GM19467 (cell line): ENCODE measurements at regions not wholly inside any gene's neighbourhood (a gene's known extent, or its start where the extent isn't known, plus 50 kb on each side); places are given as distances from the start of the nearest gene placed in this dataset.

Experiments
- ATAC-seq: cut with Tn5 transposase; IDR thresholded peaks from one replicate; pipeline ENCODE4 v1.9.1; 2021; ENCODE audit warnings: mild to moderate bottlenecking, moderate library complexity; ENCODE audit not compliant: unreplicated experiment

DNA sequence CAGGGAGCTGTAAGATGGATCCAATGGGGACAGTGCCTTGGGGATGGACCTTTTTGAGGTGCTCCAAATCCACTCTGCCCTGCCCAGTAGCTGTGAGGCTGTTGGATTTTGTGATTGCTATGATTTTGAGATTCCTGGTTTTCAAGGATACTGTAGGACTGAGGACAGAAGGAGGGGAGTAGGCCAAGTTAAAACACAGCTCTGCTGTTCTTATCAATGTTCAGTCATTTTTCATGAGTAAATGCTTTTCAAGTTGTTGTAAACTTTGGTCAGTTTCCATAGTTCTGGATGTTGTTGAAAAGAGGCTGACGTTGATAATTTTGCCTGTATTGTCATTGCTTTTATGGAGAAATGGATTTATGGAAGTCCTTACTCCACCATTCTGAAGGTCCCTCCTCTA lies 361.2 kb downstream of the ZNF516 start:
- ATAC-seq = no peak

DNA sequence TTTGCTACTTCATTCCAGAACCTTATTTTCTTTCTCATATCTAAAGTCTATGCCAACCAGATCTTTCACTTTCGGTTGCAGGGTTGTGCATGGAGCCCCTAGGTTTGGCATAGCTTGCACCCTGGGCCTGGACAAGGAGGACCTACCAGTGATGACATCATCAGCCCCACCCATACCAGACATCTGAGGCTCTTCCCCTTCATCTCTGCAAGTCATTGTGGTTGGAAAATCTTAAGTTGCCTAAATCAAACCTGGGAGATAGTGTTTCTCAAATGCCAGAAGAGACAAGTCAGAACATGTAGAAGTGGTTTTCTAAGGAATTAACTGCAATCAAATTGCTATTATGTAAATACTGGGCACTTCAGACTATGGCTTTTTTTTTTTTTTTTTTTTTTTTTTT lies 363.3 kb downstream of the ZNF516 start:
- ATAC-seq = no peak

DNA sequence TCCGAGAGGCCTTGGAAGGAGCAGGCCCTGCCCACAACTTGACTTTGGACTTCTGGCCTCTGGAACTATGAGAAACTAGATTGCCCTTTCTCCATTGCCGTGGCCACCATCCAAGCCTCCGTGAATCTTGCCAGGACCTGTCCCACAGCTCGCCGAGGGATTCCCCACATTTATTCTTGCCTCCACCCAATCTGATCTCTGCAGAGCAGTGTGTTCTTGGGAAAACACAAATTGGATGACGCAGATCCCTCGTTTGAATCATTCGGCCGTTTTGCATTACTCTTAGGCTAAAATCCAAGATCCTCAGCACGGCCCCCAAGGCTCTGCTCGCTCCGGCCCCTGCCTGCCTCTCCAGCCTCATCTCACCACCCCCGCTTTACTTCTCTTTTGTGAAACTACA lies 364.2 kb downstream of the ZNF516 start:
- ATAC-seq = no peak

DNA sequence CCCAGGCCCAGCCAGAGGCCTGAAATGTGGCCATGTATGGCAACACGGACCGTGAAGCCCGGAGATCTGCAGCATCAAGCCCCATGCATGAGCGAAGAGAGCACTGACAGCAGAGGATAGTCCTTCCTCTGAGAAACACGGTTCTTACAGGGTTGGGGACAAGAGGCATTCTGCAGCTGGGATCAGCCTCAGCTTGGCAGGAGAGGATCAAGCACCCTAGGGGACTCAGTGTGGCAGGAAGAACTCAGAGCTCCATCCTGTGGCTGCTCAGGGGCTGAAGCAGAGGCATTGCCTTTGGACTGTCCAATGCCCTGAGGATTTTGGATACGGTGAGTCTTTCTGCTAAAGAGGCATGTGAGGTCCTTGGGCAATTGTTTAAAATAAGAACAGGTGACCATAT lies 368.7 kb downstream of the ZNF516 start:
- no peak for ATAC-seq

DNA sequence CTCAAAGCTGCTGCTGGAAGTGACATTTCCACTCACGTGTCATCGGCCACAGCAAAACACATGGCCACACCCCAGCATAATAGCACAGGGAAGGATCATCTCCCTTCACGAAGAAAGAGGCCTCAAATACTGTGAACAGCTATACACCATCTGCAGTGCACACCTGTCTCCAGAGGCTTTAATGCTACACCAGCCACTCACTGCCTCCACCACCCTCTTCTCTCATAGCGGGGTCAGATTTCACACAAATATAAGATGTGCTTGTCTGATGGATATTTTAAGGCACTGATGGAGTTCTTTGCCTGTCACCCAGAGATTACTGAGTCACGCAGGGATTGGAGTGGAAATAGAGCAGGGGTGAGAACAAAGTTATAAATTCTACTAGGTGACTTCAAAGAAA lies 374.0 kb downstream of the ZNF516 start:
- ATAC-seq = no peak

DNA sequence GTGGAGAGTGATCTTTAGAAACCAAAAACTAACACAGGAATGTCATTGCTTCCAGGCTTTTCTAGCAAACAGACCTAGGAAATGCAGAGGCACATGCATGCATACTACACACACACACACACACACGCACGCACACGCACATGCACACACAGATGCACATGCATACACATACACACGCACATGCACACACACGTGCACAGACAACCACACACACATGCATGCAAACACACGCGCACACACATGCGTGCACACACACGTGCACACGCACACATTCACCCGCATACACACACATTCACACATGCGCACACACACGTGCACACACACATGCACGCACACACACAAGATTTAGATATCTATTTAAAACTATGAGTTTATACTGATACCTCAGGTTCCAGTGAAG lies 379.5 kb downstream of the ZNF516 start:
- no peak for ATAC-seq

DNA sequence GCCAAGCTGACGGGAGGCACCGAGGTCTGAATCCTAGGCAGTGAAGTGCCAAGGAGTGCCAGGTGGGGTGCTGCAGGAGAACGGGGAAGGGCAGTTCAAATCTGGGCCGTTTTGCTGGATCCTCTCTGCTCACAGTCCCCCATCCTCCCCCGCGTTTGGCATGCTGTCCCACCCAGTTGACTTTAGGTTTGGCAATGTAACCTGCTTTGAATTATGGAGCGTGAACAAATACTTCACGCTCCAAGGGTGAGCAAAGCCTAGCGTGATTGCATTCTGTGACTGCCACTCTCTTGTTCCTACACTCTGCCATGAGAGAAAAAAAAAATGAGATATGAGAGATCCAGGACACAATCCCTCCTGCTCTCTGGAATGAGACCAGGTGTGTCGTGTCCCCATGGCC lies 381.9 kb downstream of the ZNF516 start:
- ATAC-seq = no peak

DNA sequence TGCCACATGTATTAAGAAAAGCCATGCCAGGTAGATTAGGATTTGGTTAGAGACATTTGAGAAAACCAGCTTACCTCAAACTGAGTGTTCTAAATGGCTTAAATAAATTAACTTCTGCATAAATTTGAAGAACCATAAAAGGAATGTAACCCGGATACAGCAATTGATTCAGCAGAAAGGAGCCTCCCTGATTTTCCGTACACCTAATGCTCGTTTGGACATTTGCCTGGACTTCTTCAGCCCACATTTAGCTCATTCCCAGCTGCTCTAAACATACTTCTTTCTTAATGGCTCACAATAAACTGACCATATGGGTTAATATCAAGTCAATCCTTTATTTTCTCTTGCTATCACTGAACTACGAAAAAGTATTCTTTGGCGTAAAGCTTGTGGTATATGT lies 392.4 kb downstream of the ZNF516 start:
- ATAC-seq = no peak

DNA sequence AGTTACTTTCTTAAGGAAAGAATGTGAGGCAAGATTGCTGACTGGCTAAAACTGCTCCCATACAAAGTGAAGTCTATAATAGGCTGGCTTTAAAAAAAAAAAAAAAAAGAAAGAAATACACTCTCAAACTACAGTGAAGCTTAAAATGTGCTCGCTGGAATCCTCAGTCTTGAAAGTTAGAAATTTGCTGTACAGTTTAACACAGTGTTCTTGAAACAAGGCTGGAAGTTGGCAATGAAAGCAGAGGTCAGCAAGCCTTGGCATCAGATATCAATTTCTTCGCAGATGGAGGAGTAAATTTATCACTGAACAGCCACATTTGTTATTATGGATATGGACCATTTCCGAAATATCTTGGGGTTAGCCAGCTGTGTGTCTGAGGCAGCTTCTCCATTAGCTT lies 392.9 kb downstream of the ZNF516 start:
- ATAC-seq = no peak

DNA sequence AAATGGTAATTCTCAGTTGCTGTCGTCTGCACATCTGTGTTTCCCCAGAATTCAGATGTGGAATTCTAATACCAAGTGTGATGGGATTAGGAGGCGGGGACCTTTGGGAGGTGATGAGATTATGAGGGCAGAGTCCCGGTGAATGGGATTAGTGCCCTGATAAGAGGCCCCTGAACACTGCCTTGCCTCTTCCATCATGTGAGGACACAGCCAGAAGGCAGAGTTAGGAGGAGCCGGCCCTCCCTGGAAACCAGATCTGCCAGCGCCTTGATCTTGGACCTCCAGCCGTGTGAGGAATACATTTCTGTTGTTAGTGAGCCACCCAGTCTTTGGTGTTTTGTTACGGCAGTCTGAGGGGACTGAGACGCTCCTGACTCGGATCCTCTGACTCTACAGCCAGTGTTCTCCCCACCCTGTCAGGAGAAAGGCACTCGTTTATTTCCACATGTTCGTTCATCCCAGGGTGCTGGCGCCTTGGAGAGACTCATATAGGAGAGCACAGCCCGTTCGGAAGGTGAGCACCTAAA lies 395.0 kb downstream of the ZNF516 start:
- ATAC-seq = no peak

DNA sequence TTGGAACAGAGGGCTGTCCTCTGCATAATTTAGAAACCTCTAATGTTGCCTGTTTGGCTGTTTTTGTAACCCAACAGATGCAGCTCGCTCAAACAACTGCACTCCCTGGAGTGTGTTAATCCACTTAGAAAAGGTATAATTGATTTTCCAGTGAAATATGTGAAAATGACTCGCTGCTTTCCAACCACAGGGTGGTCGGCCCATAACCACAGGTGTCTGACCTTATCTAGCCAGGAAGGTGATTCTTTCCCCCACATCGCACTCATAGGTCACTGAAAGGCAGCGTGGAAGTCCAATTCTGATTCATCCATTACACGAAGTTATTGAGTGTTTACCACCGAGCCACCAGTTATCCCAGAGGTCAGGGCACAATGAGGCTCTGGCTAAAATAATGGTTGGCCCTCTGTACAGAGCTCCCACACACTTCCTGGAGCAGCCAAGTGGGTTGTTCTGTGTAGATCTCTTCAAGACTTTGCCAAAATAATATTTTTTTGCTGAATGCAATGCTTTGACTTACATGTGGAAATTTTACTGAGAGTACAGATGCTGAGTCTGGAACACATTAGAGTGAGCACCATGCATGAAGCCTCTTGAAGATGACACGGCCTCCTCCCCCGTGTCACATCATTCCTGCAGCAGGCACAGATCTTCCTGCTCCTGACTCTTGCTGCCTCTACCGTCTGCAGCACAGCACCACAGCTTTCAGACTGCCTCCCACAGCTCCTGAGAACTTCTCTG lies 396.2 kb downstream of the ZNF516 start:
- ATAC-seq = no peak

DNA sequence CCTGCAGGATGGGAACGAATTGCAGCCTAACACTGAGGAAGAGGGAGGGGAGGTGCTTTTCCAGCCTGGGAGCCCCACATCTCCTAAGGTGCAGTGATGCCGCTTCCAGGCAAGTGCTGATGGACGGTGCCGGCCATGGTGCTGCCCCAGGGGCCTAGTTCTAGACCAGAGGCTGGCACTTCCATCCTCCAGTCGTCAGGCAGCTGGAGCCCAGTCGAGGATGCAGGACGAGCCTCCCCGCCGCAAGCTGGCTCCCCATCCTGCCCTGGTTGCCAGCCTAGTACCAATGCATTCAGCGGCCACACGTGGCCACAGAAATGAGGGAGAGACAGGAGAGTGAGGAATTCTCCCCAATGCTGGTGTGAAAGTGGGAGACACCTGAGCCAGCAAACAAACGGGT lies 413.5 kb downstream of the ZNF516 start:
- ATAC-seq = no peak

DNA sequence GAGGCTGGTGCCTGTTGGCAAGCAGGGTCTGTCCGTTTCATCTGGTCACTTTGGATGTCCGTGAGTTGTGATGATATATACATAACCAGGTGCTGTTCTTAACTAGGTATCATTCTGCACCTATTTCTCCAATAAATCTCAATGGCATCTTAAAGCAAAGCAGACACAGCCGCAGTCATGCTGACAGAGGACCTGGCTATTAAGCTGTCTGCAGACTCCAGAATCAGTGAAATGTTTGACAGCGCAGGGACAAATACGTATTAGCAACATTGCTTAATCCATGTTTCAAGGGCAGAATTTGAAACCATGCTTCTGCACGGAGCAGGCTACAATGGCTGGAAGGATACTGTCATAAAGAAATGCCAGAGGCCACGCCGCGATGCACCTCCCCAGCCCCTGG lies 414.6 kb downstream of the ZNF516 start:
- ATAC-seq = no peak

DNA sequence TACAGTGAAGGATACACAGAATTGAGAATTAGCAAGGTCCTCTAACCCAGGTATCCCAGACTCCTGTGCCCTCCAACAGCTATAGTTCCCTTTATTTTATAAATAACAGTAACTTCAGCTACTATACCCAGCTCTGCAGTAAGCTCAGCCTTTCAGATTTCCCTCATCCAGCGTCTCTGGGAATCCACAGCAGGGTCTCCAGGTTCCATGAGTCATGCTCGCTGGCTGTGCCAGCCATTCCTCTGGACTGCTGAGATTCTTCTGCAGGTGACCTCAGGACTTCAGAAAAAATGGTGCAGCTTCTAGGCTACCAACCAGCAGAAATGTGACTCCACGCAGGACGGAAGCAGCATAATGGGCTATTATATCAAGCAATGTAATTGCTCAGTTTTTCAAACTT lies 419.3 kb downstream of the ZNF516 start:
- ATAC-seq = no peak

DNA sequence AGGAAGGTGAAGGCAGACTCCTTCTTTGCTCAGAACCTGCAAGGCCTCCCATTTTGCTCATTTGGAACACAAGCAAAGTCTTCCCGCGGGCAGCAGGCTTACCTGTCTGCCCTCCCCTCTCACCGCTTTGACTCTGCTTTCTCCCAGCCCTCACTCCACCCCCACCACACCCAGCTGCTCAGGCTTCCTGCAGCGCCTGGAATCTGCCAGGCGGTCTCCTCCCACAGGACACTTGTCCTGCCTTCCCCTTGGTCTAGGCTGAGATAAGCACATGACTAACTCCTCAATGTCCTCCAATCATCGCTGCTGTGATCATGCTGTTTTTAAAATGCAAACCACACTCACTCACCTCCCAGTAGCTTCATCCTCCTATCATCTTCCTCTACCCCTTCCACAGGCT lies 430.0 kb downstream of the ZNF516 start:
- no peak for ATAC-seq

DNA sequence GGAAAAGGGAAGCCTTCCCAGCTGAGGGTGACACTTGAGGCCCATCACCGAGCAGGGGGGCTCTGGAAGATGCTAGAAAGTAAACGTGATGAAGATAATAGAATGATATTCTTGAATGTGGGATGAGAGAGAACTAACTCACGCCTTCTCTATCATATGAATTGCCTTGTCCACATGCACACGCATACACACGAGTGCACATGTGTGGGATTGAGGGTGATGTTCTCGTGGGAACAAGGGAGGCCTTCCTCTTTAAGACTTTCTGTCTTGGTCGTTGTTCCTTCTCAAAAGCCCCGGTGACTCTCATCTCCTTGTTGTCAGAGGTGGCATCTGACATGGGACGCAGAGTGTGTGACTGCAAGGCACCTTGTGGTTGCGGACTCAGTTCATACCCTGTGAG lies 436.9 kb downstream of the ZNF516 start:
- no peak for ATAC-seq

DNA sequence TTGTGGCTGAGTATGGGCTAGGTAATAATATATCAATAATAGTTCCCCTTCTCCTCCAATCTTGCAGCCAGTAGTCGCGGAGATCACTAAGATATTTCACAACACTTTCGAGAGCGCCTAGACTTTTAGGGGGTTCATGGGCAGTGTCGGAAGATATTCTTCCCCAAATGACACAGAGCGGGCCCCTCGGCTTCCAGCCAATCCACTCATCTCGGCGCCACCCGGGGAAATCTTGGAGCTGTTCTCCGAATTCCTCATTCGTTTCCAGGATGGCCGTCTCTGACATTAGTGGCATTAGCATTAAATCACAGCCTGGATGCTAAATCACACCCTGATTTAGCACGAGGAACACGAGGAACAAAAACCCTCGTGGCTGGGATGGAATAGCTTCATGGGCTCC lies 437.7 kb downstream of the ZNF516 start:
- no peak for ATAC-seq

DNA sequence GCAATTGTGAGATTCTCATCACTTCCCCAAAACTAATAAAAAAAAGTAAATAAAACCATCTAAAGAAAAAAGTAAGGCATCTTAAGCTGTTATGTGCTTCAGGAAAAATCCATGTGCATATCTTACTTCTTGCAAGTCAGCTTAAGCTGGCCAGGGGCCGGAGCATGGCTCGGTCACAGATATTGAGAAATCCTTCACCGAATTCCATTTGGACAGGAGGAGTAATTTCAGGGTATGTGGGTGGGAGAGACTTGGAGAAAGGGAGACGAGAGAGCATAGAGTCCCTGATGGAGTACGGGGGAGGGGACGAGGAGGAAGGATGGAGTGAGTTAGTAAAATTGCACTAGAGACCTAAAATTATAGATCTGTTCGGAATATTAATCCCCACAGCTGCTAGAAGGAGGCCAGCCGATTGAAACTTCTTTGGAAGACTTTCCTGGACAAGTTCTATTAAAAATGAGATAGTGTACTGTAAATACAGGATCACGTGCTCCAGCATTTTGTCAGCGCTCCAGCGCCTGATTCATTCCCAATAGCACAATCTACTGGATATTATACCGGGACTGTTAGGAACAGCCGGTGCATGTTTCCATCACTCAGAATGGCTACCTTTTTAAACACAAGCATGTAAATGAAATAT lies 438.5 kb downstream of the ZNF516 start:
- no peak for ATAC-seq

DNA sequence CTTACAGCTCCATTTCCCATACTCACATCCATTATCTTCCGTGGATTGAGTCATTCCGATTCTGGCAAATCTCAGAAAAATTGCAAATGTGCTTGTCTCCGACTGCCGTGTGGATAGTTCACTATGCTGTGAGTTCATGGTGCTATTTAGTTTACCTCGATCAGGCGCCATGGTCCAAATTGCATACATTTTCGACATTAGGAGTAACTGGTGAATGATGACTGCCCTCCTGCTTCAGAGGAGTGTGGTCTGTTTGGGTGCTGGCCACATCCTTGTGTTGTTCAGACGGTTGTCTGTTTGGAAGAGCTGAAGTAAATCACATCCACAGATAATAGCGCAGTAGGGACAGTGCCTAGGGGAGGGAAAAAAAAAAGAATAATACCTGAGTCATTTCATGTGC lies 439.5 kb downstream of the ZNF516 start:
- ATAC-seq = no peak

DNA sequence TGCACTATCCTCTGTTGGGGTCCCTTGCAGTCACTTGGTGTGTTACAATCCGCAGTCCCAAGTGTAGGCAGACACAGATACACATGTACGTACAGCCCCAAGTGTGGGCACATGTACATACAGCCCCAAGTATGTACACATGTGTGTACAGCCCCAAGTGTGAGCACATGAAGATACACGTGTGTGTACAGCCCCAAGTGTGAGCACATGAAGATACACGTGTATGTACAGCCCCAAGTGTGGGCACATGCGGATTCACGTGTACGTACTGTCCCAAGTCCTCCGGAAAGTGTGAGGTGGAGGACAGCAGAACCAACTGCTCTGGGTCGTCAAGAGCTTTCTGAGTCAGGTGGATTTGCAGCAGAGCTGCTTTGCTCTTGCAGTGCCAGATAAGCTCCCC lies 440.0 kb downstream of the ZNF516 start:
- no peak for ATAC-seq

DNA sequence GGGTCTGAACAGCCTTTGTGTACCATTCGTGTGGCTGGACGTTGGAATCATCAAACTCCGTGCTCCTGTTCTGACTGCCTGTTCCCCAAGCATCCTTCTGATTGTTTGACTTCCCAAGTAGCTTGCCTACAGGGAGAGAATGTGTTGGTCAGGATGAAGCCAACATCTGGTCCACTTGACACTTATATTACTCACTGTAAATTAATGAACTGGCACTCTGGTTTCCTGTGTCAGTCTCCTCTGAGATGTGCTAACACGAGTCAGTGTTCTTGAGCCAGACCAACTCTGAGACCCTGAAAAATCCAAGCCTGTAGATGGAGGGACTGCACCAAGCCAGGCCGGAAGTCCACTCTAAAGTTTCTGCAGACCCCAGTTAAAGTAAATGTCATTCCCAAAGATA lies 440.9 kb downstream of the ZNF516 start:
- no peak for ATAC-seq

DNA sequence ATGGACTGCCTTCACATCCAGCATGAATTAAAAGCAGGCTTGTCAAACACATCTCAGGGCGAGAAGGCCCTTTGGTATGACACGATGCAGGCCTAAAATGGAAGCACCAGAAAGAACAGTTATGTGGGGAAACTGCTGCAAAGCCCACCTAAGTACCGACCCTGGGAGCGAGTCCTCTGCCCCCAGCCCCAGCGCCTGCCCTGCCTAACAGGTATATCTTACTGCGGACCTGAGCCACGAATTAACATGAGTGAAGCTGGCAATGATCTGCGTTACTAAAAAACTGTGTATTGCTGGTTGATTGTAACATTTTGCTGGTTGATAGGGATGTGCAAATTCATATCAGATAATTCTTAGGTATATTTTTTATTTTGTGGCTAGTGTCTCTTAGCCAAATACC lies 441.5 kb downstream of the ZNF516 start:
- ATAC-seq = no peak

DNA sequence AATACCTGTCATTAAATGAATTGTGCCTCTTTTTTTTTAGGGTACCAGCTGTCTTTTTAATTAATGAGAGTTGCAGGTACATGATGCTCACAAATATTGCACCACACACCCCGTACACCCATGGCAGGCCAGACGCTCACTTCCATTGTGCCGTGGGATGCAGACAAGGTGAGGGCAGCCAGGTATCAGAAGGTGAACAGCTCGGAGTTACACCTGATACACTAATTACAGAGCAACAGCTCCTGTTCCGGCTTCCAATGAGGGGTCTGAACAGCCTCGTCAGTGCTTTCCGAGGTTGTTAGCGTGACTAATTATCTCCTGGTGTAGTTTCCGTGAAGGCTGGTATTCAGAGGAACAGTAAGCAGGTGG lies 442.8 kb downstream of the ZNF516 start:
- no peak for ATAC-seq
